ENCODE measurements at regions not wholly inside any gene's neighbourhood (a gene's known extent, or its start where the extent isn't known, plus 50 kb on each side); places are given as distances from the start of the nearest gene placed in this dataset.
"Not testable (repeated sequence)": the region's sequence is repeated elsewhere in the genome, so short reads cannot be mapped to it uniquely, and the experiment has no call there.

DNA sequence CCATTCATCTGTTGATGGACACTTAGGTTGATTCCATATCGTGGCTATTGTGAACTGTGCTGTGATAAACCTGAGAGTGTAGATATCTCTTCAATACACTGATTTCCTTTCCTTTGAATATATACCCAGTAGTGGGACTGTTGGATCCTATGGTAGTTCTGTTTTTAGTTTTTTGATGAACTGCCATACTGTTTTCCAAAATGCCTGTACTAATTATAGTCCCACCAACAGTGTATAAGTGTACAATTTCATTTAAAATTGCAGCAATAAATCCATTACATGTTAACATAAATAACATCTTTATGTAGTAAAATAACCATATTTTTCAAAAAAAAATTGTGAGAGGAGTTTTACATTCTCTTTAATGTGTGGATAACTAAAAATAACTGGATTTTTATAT, 65.0 kb upstream of the SYT9 start:
- no peak overlapping the region for H3K27ac ChIP-seq (ENCODE audit: extremely low read depth, low read depth, low read length)
- H3K36me3 ChIP-seq (ENCODE audit: control insufficient read depth in 2 of 2, insufficient read depth in 1 of 2, low read length in 2 of 2) = no peaks in the 10 kb centered on the region
- ChIA-PET CTCF (no interaction called here), POLR2A (no interaction called here)
- H3K9me3 ChIP-seq (ENCODE audit: control insufficient read depth, insufficient read depth, low read depth, low read length) = no peaks in the 10 kb centered on the region
- H3K4me3 ChIP-seq (ENCODE audit: low read depth, low read length) = no peak overlapping the region
- H3K4me1 ChIP-seq (ENCODE audit: control insufficient read depth, insufficient read depth, low read length) = no peaks in the 10 kb centered on the region
- TF ChIP-seq ZNF529 (tag by site-specific recombination; IDR thresholded peaks at IDR 0.05; ENCODE audit: insufficient replicate concordance) (no peak), ZFP41 (tag by site-specific recombination; IDR thresholded peaks at IDR 0.05; ENCODE audit: borderline replicate concordance) (no peak), ZNF391 (tag by site-specific recombination; IDR thresholded peaks at IDR 0.05; ENCODE audit: borderline replicate concordance, low read depth) (no peak), ZNF121 (tag by site-specific recombination; IDR thresholded peaks at IDR 0.05) (no peak), ZNF670 (tag by site-specific recombination; IDR thresholded peaks at IDR 0.05; ENCODE audit: low read depth) (no peak), ZIC2 (tag by site-specific recombination; IDR thresholded peaks at IDR 0.05) (no peak), YY2 (tag by site-specific recombination; IDR thresholded peaks at IDR 0.05) (no peak), ZNF354C (tag by site-specific recombination; IDR thresholded peaks at IDR 0.05; ENCODE audit: borderline replicate concordance, low read depth) (no peak), KLF1 (tag by site-specific recombination; IDR thresholded peaks at IDR 0.05) (no peak), ZNF202 (tag by site-specific recombination; IDR thresholded peaks at IDR 0.05; ENCODE audit: borderline replicate concordance) (no peak)
- TF ChIP-seq, protein P1, sequence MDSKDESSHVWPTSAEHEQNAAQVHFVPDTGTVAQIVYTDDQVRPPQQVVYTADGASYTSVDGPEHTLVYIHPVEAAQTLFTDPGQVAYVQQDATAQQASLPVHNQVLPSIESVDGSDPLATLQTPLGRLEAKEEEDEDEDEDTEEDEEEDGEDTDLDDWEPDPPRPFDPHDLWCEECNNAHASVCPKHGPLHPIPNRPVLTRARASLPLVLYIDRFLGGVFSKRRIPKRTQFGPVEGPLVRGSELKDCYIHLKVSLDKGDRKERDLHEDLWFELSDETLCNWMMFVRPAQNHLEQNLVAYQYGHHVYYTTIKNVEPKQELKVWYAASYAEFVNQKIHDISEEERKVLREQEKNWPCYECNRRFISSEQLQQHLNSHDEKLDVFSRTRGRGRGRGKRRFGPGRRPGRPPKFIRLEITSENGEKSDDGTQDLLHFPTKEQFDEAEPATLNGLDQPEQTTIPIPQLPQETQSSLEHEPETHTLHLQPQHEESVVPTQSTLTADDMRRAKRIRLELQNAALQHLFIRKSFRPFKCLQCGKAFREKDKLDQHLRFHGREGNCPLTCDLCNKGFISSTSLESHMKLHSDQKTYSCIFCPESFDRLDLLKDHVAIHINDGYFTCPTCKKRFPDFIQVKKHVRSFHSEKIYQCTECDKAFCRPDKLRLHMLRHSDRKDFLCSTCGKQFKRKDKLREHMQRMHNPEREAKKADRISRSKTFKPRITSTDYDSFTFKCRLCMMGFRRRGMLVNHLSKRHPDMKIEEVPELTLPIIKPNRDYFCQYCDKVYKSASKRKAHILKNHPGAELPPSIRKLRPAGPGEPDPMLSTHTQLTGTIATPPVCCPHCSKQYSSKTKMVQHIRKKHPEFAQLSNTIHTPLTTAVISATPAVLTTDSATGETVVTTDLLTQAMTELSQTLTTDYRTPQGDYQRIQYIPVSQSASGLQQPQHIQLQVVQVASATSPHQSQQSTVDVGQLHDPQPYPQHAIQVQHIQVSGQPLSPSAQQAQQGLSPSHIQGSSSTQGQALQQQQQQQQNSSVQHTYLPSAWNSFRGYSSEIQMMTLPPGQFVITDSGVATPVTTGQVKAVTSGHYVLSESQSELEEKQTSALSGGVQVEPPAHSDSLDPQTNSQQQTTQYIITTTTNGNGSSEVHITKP (tag by site-specific recombination; IDR thresholded peaks at IDR 0.05) = no peak
- TF ChIP-seq, protein P2, sequence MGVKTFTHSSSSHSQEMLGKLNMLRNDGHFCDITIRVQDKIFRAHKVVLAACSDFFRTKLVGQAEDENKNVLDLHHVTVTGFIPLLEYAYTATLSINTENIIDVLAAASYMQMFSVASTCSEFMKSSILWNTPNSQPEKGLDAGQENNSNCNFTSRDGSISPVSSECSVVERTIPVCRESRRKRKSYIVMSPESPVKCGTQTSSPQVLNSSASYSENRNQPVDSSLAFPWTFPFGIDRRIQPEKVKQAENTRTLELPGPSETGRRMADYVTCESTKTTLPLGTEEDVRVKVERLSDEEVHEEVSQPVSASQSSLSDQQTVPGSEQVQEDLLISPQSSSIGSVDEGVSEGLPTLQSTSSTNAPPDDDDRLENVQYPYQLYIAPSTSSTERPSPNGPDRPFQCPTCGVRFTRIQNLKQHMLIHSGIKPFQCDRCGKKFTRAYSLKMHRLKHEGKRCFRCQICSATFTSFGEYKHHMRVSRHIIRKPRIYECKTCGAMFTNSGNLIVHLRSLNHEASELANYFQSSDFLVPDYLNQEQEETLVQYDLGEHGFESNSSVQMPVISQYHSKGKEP (tag by site-specific recombination; IDR thresholded peaks at IDR 0.05) = no peak
- TF ChIP-seq, protein P3, sequence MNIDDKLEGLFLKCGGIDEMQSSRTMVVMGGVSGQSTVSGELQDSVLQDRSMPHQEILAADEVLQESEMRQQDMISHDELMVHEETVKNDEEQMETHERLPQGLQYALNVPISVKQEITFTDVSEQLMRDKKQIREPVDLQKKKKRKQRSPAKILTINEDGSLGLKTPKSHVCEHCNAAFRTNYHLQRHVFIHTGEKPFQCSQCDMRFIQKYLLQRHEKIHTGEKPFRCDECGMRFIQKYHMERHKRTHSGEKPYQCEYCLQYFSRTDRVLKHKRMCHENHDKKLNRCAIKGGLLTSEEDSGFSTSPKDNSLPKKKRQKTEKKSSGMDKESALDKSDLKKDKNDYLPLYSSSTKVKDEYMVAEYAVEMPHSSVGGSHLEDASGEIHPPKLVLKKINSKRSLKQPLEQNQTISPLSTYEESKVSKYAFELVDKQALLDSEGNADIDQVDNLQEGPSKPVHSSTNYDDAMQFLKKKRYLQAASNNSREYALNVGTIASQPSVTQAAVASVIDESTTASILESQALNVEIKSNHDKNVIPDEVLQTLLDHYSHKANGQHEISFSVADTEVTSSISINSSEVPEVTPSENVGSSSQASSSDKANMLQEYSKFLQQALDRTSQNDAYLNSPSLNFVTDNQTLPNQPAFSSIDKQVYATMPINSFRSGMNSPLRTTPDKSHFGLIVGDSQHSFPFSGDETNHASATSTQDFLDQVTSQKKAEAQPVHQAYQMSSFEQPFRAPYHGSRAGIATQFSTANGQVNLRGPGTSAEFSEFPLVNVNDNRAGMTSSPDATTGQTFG (tag by site-specific recombination; IDR thresholded peaks at IDR 0.05; ENCODE audit: borderline replicate concordance) = no peak
- TF ChIP-seq, protein P4, sequence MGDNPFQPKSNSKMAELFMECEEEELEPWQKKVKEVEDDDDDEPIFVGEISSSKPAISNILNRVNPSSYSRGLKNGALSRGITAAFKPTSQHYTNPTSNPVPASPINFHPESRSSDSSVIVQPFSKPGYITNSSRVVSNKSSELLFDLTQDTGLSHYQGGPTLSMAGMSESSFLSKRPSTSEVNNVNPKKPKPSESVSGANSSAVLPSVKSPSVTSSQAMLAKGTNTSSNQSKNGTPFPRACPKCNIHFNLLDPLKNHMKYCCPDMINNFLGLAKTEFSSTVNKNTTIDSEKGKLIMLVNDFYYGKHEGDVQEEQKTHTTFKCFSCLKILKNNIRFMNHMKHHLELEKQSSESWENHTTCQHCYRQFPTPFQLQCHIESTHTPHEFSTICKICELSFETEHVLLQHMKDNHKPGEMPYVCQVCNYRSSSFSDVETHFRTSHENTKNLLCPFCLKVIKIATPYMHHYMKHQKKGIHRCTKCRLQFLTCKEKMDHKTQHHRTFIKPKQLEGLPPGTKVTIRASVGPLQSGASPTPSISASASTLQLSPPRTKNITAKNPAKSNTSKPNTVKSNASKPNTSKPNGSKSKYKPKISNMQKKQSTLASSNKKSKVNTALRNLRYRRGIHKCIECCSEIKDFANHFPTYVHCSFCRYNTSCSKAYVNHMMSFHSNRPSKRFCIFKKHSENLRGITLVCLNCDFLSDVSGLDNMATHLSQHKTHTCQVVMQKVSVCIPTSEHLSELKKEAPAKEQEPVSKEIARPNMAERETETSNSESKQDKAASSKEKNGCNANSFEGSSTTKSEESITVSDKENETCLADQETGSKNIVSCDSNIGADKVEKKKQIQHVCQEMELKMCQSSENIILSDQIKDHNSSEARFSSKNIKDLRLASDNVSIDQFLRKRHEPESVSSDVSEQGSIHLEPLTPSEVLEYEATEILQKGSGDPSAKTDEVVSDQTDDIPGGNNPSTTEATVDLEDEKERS (tag by site-specific recombination; IDR thresholded peaks at IDR 0.05) = no peak
- TF ChIP-seq, protein P5, sequence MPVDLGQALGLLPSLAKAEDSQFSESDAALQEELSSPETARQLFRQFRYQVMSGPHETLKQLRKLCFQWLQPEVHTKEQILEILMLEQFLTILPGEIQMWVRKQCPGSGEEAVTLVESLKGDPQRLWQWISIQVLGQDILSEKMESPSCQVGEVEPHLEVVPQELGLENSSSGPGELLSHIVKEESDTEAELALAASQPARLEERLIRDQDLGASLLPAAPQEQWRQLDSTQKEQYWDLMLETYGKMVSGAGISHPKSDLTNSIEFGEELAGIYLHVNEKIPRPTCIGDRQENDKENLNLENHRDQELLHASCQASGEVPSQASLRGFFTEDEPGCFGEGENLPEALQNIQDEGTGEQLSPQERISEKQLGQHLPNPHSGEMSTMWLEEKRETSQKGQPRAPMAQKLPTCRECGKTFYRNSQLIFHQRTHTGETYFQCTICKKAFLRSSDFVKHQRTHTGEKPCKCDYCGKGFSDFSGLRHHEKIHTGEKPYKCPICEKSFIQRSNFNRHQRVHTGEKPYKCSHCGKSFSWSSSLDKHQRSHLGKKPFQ (tag by site-specific recombination; IDR thresholded peaks at IDR 0.05) = no peak

DNA sequence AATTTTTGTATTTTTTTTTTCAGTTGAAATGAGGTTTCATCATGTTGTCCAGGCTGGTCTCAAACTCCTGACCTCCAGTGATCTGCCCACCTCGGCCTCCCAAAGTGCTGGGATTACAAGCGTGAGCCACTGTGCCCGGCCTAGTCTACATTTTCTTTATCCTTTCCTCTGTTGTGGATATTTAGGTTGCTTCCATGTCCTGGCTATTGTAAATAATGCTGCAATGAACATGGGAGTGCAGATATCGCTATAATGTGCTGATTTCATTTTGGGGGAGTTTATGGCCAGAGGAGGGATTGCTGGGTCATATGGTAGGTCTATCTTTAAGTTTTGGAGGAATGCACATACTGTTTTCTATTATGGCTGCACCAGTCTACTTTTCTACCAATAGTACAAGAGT, 58.9 kb upstream of the SYT9 start:
- CTCF ChIA-PET; H3K4me3 ChIP-seq (ENCODE audit: low read depth, low read length); H3K36me3 ChIP-seq (ENCODE audit: control insufficient read depth in 2 of 2, insufficient read depth in 1 of 2, low read length in 2 of 2); H3K27ac ChIP-seq (ENCODE audit: extremely low read depth, low read depth, low read length); POLR2A ChIA-PET; H3K4me1 ChIP-seq (ENCODE audit: control insufficient read depth, insufficient read depth, low read length); H3K9me3 ChIP-seq (ENCODE audit: control insufficient read depth, insufficient read depth, low read depth, low read length): not testable (repeated sequence)

Data from HEK293 (cell line).